Naive B cell (primary cell): ENCODE measurements at regions not wholly inside any gene's neighbourhood (a gene's known extent, or its start where the extent isn't known, plus 50 kb on each side); places are given as distances from the start of the nearest gene placed in this dataset.

Source experiments
- ATAC-seq, 2 donors: fragments of 150-1000 bp; cut with Tn5 transposase; 2 replicates each; pipeline ENCODE4 v1.10.0; 2021; ENCODE audit warnings: low read depth in 2 of 2, mild to moderate bottlenecking in 2 of 2, moderate library complexity in 2 of 2
- DNase-seq: peaks from one replicate; pipeline ENCODE4 v3.0.0; 2022
- H3K27ac Mint-ChIP-seq, 6 donors: one replicate each; pipeline ENCODE4 v1.8.0; 2020 to 2022; ENCODE audit warnings: mild to moderate bottlenecking in 6 of 6, mixed read lengths in 6 of 6, moderate library complexity in 5 of 6, inconsistent platforms in 2 of 6
- H3K27me3 Mint-ChIP-seq, 3 donors: one replicate each; pipeline ENCODE4 v1.8.0; 2021 to 2022; ENCODE audit warnings: mixed read lengths in 3 of 3, mild to moderate bottlenecking in 1 of 3
- H3K36me3 Mint-ChIP-seq, 2 donors: one replicate each; pipeline ENCODE4 v1.8.0; 2020 to 2022; ENCODE audit warnings: mixed read lengths in 2 of 2, inconsistent platforms in 1 of 2, mild to moderate bottlenecking in 1 of 2
- H3K4me1 Mint-ChIP-seq, 3 donors: one replicate each; pipeline ENCODE4 v1.8.0; 2020 to 2022; ENCODE audit warnings: mixed read lengths in 3 of 3, inconsistent platforms in 1 of 3, mild to moderate bottlenecking in 1 of 3, moderate library complexity in 1 of 3
- H3K4me3 Mint-ChIP-seq, 8 donors: one replicate each; pipeline ENCODE4 v1.8.0; 2020 to 2022; ENCODE audit warnings: mild to moderate bottlenecking in 8 of 8, mixed read lengths in 8 of 8, moderate library complexity in 8 of 8, inconsistent platforms in 2 of 8
- H3K9me3 Mint-ChIP-seq, 7 donors: one replicate each; pipeline ENCODE4 v1.8.0; 2020 to 2022; ENCODE audit warnings: mixed read lengths in 7 of 7, mild to moderate bottlenecking in 5 of 7, inconsistent platforms in 2 of 7, moderate library complexity in 1 of 7

DNA sequence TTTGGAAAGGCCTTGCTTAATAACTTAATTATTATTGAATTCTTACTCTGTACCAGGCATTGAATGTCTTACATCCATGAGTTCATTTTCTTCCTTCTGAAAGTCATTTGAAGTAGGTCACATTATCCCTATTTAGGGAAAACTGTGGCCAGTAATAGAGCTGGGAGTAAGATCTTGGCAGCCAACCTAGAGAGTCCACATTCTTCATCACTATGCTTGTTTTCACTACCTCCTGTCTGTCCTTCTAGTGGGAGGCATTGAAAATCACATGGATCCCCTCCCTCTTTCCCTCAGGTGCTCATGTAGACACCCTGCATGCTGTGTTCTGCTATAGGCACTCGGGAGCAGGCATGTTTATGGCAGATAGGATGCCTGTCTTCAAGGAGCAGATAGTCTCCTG lies 154.9 kb downstream of the EBLN2 start:
- ATAC-seq (no peak), DNase-seq (no peak)
- H3K9me3 Mint-ChIP-seq, result peaks cover 0 to 13% (median 6%) of the 10 kb centered on the region in 7 donors
- H3K4me1 Mint-ChIP-seq, result no peaks in the 10 kb centered on the region
- no peak overlapping the region for H3K4me3 Mint-ChIP-seq
- no peak overlapping the region for H3K27ac Mint-ChIP-seq
- peaks cover 0 to 6% of the 10 kb centered on the region in 2 donors for H3K36me3 Mint-ChIP-seq
- H3K27me3 Mint-ChIP-seq, result peaks cover 0 to 21% (median 0%) of the 10 kb centered on the region in 3 donors

DNA sequence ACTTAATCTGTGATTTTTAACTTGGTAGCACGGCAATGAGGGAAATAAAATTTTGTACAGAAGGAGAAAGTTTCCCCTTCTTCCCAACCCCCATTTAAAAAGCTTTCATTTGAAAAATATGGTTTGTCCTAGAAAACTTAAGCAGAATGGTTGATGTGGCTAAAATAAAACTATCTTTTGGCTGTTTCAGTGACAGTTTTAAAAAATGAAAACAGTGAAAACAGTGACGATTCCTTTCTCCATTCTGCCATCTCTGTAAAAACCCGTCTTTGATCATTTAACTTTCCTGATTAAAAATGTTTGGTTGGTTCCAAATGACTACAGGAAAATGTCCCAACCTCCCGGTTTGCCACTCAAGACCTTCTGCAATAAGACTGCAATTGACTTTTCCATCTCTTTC lies 160.7 kb downstream of the EBLN2 start:
- H3K27ac Mint-ChIP-seq, result no peak overlapping the region
- no peak overlapping the region for H3K4me3 Mint-ChIP-seq
- H3K9me3 Mint-ChIP-seq, result peaks cover 0 to 5% (median 3%) of the 10 kb centered on the region in 7 donors
- DNase-seq (no peak), ATAC-seq (no peak)
- no peaks in the 10 kb centered on the region for H3K36me3 Mint-ChIP-seq
- H3K4me1 Mint-ChIP-seq, result no peaks in the 10 kb centered on the region
- H3K27me3 Mint-ChIP-seq, result peaks cover 0 to 5% (median 0%) of the 10 kb centered on the region in 3 donors

DNA sequence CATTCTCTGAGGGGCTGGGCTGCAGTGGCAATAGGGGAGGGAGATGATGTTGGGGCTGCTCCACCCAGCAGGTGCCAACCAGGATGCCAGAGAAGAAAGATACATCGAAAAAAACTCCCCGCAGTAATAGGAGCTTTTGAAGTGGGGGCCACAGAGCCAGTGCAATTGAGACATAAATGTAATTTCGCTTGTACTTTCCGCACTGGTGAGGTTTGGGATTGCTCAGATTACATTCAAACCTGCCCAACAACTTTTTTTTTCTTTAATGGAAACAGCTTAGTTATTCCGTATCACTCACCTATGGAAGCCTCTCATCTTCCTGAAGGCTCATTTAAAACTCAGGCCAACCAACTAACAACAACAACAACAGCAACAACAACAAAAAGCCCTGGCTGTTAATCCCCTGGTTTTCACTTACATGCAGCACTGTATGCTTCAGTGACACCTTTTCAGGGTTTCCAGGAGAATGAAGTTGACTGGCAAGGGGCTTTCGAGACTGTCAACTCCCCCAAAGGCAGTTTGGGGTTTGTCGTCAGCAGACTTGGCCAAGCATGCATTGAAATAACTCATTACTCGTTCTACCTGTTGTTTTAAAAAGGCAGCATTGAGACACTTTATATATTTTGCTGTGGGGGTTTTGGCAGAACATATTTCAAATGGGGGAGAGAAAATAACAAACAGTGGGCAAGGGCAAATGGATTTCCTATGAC lies 163.8 kb downstream of the EBLN2 start:
- no peak for ATAC-seq
- H3K4me1 Mint-ChIP-seq, result no peaks in the 10 kb centered on the region

DNA sequence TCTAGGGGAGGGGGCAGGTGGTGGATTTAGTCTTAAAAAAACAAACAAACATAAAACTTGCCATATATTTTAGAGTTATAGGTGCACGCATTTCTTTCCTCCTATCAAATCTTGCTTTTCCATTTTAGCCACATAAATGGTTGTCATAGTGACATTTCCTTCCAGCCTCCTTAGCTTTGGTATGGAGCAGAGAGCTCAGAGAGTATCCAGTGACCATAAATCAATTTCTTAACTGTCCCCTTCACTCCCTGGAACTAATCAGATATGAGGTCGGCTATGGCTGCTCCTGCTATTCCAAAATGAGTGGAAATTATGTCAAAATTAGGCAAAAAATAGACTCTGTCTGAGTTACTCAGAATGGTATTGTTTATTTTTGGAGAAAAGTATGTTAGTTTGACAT lies 164.5 kb downstream of the EBLN2 start:
- H3K27me3 Mint-ChIP-seq, result peaks cover 0 to 6% (median 0%) of the 10 kb centered on the region in 3 donors
- no peaks in the 10 kb centered on the region for H3K4me1 Mint-ChIP-seq
- no peak for DNase-seq
- H3K4me3 Mint-ChIP-seq, result no peak overlapping the region
- ATAC-seq, result no peak
- no peak overlapping the region for H3K27ac Mint-ChIP-seq
- H3K36me3 Mint-ChIP-seq, result no peaks in the 10 kb centered on the region
- H3K9me3 Mint-ChIP-seq, result peaks cover 0 to 5% (median 0%) of the 10 kb centered on the region in 7 donors

More for the DNA sequence above, 163.8 kb downstream of the EBLN2 start:
- H3K36me3 Mint-ChIP-seq, result no peaks in the 10 kb centered on the region
- peaks cover 0 to 6% (median 0%) of the 10 kb centered on the region in 3 donors for H3K27me3 Mint-ChIP-seq
- H3K9me3 Mint-ChIP-seq, result peaks cover 0 to 5% (median 0%) of the 10 kb centered on the region in 7 donors
- no peak for DNase-seq
- no peak overlapping the region for H3K27ac Mint-ChIP-seq
- H3K4me3 Mint-ChIP-seq, result no peak overlapping the region

DNA sequence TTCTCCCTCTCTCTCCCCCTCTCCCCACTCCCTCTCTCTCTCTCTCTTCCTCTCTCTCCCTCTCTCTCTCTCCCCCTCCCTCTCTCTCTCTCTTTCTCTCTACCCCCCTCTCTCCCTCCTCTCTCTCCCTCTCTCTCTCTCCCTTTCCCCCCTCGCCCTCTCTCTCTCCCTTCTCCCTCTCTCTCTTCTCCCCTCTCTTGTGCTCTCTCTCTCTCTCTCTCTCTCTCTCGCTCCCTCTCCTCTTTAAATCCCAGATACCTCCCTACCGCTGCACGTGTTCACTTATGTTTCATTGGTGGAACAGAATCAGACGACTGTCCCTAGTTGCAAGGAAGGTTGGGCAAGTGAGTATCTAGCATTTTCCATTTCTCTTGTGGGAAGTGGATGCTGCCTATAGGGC lies 166.5 kb downstream of the EBLN2 start:
- DNase-seq (no peak), ATAC-seq (no peak)
- Mint-ChIP-seq H3K9me3 (peaks cover 0 to 5% (median 0%) of the 10 kb centered on the region in 7 donors), H3K4me3 (no peak overlapping the region), H3K4me1 (no peaks in the 10 kb centered on the region), H3K27ac (no peak overlapping the region), H3K27me3 (peaks cover 0 to 6% (median 3%) of the 10 kb centered on the region in 3 donors), H3K36me3 (no peaks in the 10 kb centered on the region)

DNA sequence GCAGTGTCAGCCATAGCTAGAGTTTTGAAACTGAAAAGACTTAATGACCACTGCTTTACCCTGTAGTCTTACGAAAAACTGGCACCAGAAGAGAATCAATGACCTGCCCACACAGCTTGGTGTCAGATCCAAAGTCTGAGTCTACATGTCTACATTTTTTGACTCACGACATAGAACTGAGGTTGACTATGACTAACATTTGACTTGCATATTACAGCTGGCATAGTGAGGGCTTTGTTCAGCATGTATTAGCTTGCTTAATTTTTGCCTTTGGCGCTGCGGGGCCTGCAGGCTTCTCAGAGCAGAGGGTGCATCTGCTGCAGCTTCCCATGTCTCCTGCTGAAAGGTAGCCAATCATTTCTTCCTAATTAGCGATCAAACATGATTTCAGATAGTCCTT lies 167.0 kb downstream of the EBLN2 start:
- Mint-ChIP-seq H3K27ac (no peak overlapping the region), H3K4me3 (no peak overlapping the region), H3K4me1 (no peaks in the 10 kb centered on the region), H3K9me3 (peaks cover 0 to 5% (median 0%) of the 10 kb centered on the region in 7 donors), H3K27me3 (peaks cover 0 to 6% (median 3%) of the 10 kb centered on the region in 3 donors), H3K36me3 (no peaks in the 10 kb centered on the region)
- no peak for DNase-seq
- ATAC-seq, result no peak

DNA sequence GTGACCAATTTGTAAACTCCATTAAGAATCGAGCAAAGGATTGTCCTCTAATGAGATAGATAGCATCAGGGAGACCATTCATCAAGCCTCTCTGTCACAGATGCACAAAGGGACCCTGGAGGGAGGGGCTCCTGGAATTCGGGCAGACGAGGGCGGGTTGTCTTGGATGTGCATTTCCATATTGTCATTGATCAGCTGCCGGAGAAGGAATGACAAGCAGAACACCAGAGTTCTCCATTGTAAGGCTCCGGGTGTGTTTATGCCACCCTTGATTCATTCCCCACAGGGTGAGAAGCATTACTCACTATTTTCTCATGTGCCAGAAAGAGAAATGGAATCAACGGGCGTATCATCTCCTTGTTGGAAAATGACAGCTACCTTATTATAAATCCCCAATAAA lies 167.5 kb downstream of the EBLN2 start:
- Mint-ChIP-seq H3K4me1 (no peaks in the 10 kb centered on the region), H3K27ac (no peak overlapping the region), H3K27me3 (peaks cover 0 to 6% (median 6%) of the 10 kb centered on the region in 3 donors), H3K36me3 (no peaks in the 10 kb centered on the region), H3K9me3 (peaks cover 0 to 5% (median 0%) of the 10 kb centered on the region in 7 donors), H3K4me3 (no peak overlapping the region)
- DNase-seq, result no peak
- no peak for ATAC-seq

DNA sequence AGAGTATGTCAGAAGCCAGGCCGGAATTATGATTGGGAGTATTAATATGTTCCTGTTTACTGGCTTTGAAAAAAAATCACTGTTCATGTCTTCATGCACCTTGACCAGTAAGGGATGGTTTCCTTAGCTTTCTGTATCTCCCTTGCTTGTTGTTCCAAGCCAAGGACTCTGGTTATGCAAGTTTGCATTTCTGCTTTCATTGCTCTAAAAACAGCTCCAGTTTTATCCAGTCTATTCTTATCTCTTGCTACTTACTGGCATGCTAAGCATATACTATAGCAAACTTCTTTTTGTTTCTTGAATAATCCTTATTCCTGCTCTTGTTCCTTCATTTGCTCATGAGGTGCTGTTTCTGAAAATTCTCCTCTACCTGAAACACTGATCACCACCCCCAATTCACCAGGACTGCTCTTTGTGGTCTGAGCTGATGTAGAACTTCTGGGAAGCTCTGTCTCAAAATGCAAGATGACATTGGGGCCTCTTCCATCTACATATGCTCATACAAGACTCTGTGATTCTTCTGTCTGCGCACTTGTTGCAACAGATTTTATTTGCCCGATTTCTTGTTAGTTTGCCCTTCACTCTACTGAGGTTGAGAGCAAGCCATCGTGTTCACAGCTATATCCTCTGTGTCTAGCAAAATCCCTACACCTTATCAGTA lies 173.0 kb downstream of the EBLN2 start:
- H3K9me3 Mint-ChIP-seq, result no peaks in the 10 kb centered on the region
- no peaks in the 10 kb centered on the region for H3K36me3 Mint-ChIP-seq
- no peak for DNase-seq
- no peak overlapping the region for H3K4me3 Mint-ChIP-seq
- H3K27ac Mint-ChIP-seq, result no peak overlapping the region
- H3K27me3 Mint-ChIP-seq, result peaks cover 0 to 8% (median 0%) of the 10 kb centered on the region in 3 donors
- H3K4me1 Mint-ChIP-seq, result no peaks in the 10 kb centered on the region
- ATAC-seq, result no peak

DNA sequence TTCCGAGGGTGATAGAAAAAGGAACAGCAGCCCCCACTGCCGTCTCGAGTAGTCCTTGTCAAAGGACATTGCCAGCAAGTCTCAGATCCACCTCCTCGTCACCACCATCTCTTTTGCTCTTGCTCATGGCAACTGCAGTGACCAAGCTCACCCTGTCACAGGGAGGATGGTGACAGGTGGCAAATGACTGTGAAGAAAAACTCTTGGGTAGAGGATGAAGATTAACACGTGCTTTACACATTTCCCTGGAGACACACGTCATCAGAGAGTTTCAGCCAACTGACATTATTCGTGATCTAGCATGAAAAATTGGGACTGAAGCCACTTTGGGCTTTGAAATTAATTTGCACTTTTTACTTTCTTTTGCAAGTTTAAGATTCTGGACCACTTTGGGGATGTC lies 174.3 kb downstream of the EBLN2 start:
- ATAC-seq (no peak), DNase-seq (no peak)
- Mint-ChIP-seq H3K27ac (no peak overlapping the region), H3K36me3 (no peaks in the 10 kb centered on the region), H3K9me3 (peaks cover 0 to 2% (median 0%) of the 10 kb centered on the region in 7 donors), H3K4me1 (no peaks in the 10 kb centered on the region), H3K27me3 (peaks cover 0 to 8% (median 4%) of the 10 kb centered on the region in 3 donors), H3K4me3 (no peak overlapping the region)

DNA sequence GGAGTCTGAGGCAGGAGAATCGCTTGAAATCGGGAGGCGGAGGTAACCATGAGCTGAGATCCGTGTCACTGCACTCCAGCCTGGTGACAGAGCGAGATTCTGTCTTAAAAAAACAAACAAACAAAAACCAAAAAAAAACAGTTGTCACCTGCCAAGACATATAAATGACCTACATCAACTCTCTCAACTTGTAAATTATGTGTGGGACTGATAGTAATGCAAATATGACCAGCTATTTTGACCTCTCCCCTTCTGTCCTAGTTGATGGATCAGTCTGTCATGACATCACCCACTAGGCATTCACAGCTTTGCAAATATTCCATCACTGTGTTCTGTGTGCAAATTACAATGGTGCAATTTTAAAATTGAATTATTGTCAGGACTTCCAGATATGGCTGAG lies 175.4 kb downstream of the EBLN2 start:
- Mint-ChIP-seq H3K4me3 (no peak overlapping the region), H3K36me3 (no peaks in the 10 kb centered on the region), H3K4me1 (no peaks in the 10 kb centered on the region), H3K27me3 (peaks cover 0 to 8% (median 4%) of the 10 kb centered on the region in 3 donors), H3K27ac (peak overlapping the region in 1 of 6 donors; percentile 11), H3K9me3 (peaks cover 0 to 5% (median 0%) of the 10 kb centered on the region in 7 donors)
- ATAC-seq (no peak), DNase-seq (no peak)

DNA sequence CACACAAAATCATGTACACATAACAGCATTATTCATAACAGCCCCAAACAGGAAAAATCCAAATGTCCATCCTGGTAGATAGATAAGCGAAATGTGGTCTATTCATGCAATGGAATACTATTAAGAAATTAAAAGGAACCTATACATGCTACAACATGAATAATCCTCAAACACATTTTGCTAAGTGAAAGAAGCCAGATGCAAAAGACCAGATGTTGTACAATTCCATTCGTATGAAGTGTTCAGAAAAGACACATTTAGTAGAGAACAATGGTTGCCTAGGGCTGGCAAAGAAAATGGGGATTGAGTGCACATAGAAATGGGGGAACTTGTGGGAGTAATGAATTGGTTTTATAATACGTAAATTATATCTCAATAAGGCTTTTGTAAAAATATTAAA lies 182.3 kb downstream of the EBLN2 start:
- DNase-seq, result no peak

DNA sequence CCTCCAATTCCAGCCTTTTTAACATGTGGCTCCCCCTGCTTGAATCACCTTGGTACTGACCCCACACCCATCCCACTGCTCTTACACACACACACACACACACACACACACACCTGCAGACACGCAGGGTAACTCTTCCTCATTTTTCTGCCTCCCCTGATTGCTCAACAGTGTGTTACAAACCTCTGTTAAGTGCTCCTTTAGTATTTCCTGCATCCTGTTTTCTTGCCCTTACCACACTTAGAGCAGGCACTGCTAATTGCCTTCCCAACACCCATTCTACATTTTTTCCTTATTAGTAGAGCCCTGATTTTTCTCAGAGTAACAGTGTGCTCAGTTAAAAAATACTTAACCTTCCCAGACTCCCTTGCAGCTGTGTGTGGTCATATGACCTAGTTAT lies 184.0 kb downstream of the EBLN2 start:
- H3K36me3 Mint-ChIP-seq, result no peaks in the 10 kb centered on the region
- no peaks in the 10 kb centered on the region for H3K4me1 Mint-ChIP-seq
- peaks cover 0 to 5% (median 0%) of the 10 kb centered on the region in 3 donors for H3K27me3 Mint-ChIP-seq
- DNase-seq, result no peak
- H3K27ac Mint-ChIP-seq, result no peak overlapping the region
- no peak for ATAC-seq
- peaks cover under 1 to 11% (median 5%) of the 10 kb centered on the region in 7 donors for H3K9me3 Mint-ChIP-seq
- peak overlapping the region in 1 of 8 donors; percentile 12 for H3K4me3 Mint-ChIP-seq

More for the DNA sequence above, 182.3 kb downstream of the EBLN2 start:
- Mint-ChIP-seq H3K4me3 (no peak overlapping the region), H3K4me1 (no peaks in the 10 kb centered on the region), H3K27me3 (peaks cover 0 to 5% (median 4%) of the 10 kb centered on the region in 3 donors), H3K36me3 (no peaks in the 10 kb centered on the region), H3K9me3 (peaks cover 2 to 11% (median 5%) of the 10 kb centered on the region in 7 donors), H3K27ac (no peak overlapping the region)
- ATAC-seq, result no peak

DNA sequence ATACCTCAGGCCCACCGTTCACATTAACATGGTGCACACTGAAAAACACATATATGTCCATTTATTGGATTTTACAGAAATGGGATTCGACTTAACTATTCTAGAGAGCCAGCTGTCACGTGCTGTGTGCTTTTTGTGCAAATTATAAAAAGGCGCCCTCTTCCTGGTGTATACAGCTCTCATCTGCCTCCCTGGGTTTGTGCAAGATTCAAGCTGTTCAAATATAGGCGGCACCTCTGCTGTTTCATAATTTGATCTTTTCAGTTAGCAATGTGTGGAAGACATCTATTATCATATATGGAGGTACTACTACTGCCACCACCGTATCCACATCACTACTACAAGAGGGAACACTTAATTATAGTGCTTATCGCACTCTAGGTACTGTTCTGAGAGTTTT lies 187.6 kb downstream of the EBLN2 start:
- DNase-seq (no peak), ATAC-seq (no peak)
- Mint-ChIP-seq H3K4me1 (no peaks in the 10 kb centered on the region), H3K4me3 (no peak overlapping the region), H3K36me3 (peaks cover 0 to 3% of the 10 kb centered on the region in 2 donors), H3K27me3 (peaks cover 10 to 13% (median 12%) of the 10 kb centered on the region in 3 donors), H3K27ac (no peak overlapping the region), H3K9me3 (peaks cover 0 to 6% (median 5%) of the 10 kb centered on the region in 7 donors)

DNA sequence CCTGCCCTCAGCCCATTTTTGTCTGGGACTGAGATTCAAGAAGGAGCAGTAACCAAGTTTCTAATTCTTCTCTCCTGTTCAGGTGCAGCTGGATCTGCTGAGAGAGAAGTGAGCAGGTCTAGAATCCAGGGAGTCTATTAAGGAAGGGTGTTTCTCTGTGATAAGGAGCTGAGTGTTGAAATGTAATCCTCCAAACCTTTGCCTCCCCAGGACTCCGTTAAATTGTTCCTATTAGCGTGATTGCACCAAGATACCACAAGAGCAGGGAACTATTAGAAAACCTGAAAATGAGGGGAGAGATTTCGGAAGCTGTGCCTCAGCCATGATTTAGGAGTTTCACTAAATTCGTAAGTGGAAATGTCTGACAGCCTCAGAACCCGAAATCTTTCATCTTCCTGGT lies 192.6 kb downstream of the EBLN2 start:
- H3K9me3 Mint-ChIP-seq, result peaks cover 0 to 3% (median 0%) of the 10 kb centered on the region in 7 donors
- peaks cover 0 to 3% of the 10 kb centered on the region in 2 donors for H3K36me3 Mint-ChIP-seq
- DNase-seq (no peak), ATAC-seq (no peak)
- no peak overlapping the region for H3K4me3 Mint-ChIP-seq
- no peaks in the 10 kb centered on the region for H3K4me1 Mint-ChIP-seq
- H3K27ac Mint-ChIP-seq, result no peak overlapping the region
- H3K27me3 Mint-ChIP-seq, result peaks cover 22 to 37% (median 30%) of the 10 kb centered on the region in 3 donors
